ENCODE measurements at regions not wholly inside any gene's neighbourhood (a gene's known extent, or its start where the extent isn't known, plus 50 kb on each side); places are given as distances from the start of the nearest gene placed in this dataset.

DNA sequence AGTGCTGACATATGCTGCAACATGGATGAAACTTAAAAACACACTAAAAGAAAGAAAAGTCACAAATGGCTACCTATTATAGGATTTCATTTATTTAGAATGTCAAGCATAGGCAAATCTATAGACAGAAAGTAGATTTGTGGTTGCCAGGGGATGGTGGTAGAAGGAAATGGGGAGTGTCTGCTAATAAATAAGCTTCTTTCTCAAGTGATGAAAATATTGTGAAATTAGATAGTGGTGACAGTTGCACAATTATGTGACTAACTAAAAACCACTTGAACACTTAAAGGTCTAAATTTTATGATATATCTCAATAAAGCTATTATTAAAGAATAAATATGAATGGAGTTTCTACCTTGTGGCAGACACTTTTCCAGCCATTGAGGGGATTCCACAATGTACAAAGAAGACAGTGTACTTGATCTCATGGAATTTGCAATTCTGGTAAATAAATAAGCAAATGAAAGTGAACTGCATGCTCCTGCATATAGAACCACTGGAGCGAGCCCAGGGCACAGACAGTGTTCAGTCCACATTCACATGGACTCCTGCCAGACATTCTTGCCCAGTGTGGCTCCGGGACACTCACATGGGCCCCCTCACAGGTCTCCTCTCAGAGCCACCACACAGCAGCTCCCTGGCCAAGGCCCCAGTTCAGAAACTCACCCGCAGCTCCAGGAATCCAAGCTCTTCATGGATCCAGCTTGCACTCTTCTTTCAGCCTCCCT lies 107.1 kb upstream of the ARID2 start:
- Histone ChIP-seq H3K27me3 (ENCODE audit: insufficient read depth, low read depth, low read length) (no peaks in the 10 kb centered on the region), H3K9me3 (ENCODE audit: low read length) (no peaks in the 10 kb centered on the region), H3K9me2 (ENCODE audit: insufficient read depth, low read length) (no peaks in the 10 kb centered on the region), H3K9ac (ENCODE audit: low read length) (no peak overlapping the region), H3F3A (ENCODE audit: insufficient read depth, low read length, poor library complexity, severe bottlenecking) (no peaks in the 10 kb centered on the region), H3K4me3 (ENCODE audit: low read length) (no peak overlapping the region), H4K20me1 (ENCODE audit: insufficient read depth) (no peaks in the 10 kb centered on the region), H3K27ac (ENCODE audit: low read length) (no peak overlapping the region), H3K36me3 (ENCODE audit: insufficient read depth, low read length) (no peaks in the 10 kb centered on the region), H3K79me2 (replicated peaks; ENCODE audit: insufficient read depth, low read length) (no peaks in the 10 kb centered on the region), H3K4me2 (ENCODE audit: low read length) (no peak overlapping the region), H2AFZ (ENCODE audit: low read depth, low read length) (no peak overlapping the region)
- TF ChIP-seq CTCF (IDR thresholded peaks at IDR 0.05; ENCODE audit: poor library complexity, severe bottlenecking): no peak
- TF ChIP-seq RAD21 (conservative IDR thresholded peaks at IDR 0.05): no peak
- TF ChIP-seq POLR2AphosphoS5 (IDR thresholded peaks at IDR 0.05): no peak
- TF ChIP-seq, protein P1, sequence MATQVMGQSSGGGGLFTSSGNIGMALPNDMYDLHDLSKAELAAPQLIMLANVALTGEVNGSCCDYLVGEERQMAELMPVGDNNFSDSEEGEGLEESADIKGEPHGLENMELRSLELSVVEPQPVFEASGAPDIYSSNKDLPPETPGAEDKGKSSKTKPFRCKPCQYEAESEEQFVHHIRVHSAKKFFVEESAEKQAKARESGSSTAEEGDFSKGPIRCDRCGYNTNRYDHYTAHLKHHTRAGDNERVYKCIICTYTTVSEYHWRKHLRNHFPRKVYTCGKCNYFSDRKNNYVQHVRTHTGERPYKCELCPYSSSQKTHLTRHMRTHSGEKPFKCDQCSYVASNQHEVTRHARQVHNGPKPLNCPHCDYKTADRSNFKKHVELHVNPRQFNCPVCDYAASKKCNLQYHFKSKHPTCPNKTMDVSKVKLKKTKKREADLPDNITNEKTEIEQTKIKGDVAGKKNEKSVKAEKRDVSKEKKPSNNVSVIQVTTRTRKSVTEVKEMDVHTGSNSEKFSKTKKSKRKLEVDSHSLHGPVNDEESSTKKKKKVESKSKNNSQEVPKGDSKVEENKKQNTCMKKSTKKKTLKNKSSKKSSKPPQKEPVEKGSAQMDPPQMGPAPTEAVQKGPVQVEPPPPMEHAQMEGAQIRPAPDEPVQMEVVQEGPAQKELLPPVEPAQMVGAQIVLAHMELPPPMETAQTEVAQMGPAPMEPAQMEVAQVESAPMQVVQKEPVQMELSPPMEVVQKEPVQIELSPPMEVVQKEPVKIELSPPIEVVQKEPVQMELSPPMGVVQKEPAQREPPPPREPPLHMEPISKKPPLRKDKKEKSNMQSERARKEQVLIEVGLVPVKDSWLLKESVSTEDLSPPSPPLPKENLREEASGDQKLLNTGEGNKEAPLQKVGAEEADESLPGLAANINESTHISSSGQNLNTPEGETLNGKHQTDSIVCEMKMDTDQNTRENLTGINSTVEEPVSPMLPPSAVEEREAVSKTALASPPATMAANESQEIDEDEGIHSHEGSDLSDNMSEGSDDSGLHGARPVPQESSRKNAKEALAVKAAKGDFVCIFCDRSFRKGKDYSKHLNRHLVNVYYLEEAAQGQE (IDR thresholded peaks at IDR 0.05; ENCODE audit: borderline replicate concordance): no peak
- TF ChIP-seq EP300 (conservative IDR thresholded peaks at IDR 0.05; ENCODE audit: poor library complexity, severe bottlenecking): no peak
- TF ChIP-seq TAF1 (IDR thresholded peaks at IDR 0.05; ENCODE audit: low read depth): no peak
- TF ChIP-seq EZH2 (IDR thresholded peaks at IDR 0.05; ENCODE audit: borderline replicate concordance, insufficient read depth, low read length, poor library complexity, severe bottlenecking): no peak
- no peak for TF ChIP-seq MXI1 (conservative IDR thresholded peaks at IDR 0.05; ENCODE audit: poor library complexity, severe bottlenecking)
- TF ChIP-seq SMC3 (conservative IDR thresholded peaks at IDR 0.05; ENCODE audit: poor library complexity): no peak

DNA sequence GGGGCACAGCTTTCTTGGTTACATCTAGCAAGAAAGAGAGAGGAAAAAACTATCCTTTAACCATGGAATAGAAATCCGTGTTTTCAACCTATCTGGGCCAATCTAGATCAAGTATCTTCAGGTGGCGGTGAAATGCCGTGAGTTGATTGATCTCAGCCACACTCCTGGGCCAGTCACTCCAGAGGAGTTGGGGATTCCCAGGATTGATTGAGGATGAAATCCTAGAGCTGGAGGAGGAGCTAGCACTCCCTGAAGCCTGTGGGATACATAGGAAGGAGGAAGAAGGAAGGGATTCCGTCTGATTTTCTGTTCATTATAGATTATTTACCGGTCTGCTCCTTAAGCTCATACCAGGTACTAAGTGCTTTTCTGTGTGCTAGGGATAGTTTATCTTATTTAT lies 106.3 kb upstream of the ARID2 start:
- Histone ChIP-seq H3K4me2 (ENCODE audit: low read length) (no peak overlapping the region), H3K27ac (ENCODE audit: low read length) (no peak overlapping the region), H4K20me1 (ENCODE audit: insufficient read depth) (no peaks in the 10 kb centered on the region), H3K27me3 (ENCODE audit: insufficient read depth, low read depth, low read length) (no peaks in the 10 kb centered on the region), H3K9ac (ENCODE audit: low read length) (no peak overlapping the region), H3F3A (ENCODE audit: insufficient read depth, low read length, poor library complexity, severe bottlenecking) (no peaks in the 10 kb centered on the region), H3K36me3 (ENCODE audit: insufficient read depth, low read length) (no peaks in the 10 kb centered on the region), H3K9me2 (ENCODE audit: insufficient read depth, low read length) (no peaks in the 10 kb centered on the region), H2AFZ (ENCODE audit: low read depth, low read length) (no peak overlapping the region), H3K79me2 (replicated peaks; ENCODE audit: insufficient read depth, low read length) (no peaks in the 10 kb centered on the region), H3K9me3 (ENCODE audit: low read length) (no peaks in the 10 kb centered on the region), H3K4me3 (ENCODE audit: low read length) (no peak overlapping the region)
- TF ChIP-seq RAD21 (conservative IDR thresholded peaks at IDR 0.05) (no peak), SMC3 (conservative IDR thresholded peaks at IDR 0.05; ENCODE audit: poor library complexity) (no peak), MXI1 (conservative IDR thresholded peaks at IDR 0.05; ENCODE audit: poor library complexity, severe bottlenecking) (no peak), CTCF (IDR thresholded peaks at IDR 0.05; ENCODE audit: poor library complexity, severe bottlenecking) (no peak), TAF1 (IDR thresholded peaks at IDR 0.05; ENCODE audit: low read depth) (no peak), EZH2 (IDR thresholded peaks at IDR 0.05; ENCODE audit: borderline replicate concordance, insufficient read depth, low read length, poor library complexity, severe bottlenecking) (no peak)
- TF ChIP-seq, protein P1 (IDR thresholded peaks at IDR 0.05; ENCODE audit: borderline replicate concordance): no peak

Measured in neural cell (in vitro differentiated cells).